Spinal cord (tissue), 9 donors: ENCODE measurements at regions not wholly inside any gene's neighbourhood (a gene's known extent, or its start where the extent isn't known, plus 50 kb on each side); places are given as distances from the start of the nearest gene placed in this dataset.

Experiments used
- DNase-seq, 6 donors: peaks; one replicate each; pipeline versions ENCODE4 v3.0.0 to v3.0.0-alpha.2; 2013 to 2015; ENCODE audit warnings: low spot score in 6 of 6, low read depth in 4 of 6
- H3K27ac ChIP-seq: one replicate; pipeline ENCODE4 v1.5.1; 2013; ENCODE audit warnings: low read depth, low read length, control low read depth
- H3K27me3 ChIP-seq: one replicate; pipeline ENCODE4 v1.6.1; 2013; ENCODE audit warnings: low read length; ENCODE audit not compliant: control insufficient read depth, insufficient read depth
- H3K36me3 ChIP-seq: one replicate; pipeline ENCODE4 v1.6.1; 2013; ENCODE audit warnings: low read length; ENCODE audit not compliant: control insufficient read depth, insufficient read depth
- H3K4me1 ChIP-seq: one replicate; pipeline ENCODE4 v1.6.1; 2013; ENCODE audit warnings: low read length; ENCODE audit not compliant: control insufficient read depth, insufficient read depth
- H3K4me3 ChIP-seq: one replicate; pipeline ENCODE4 v1.5.1; 2013; ENCODE audit warnings: low read depth, low read length, control low read depth
- H3K9me3 ChIP-seq: one replicate; pipeline ENCODE4 v1.6.1; 2013; ENCODE audit warnings: low read length; ENCODE audit not compliant: control insufficient read depth, insufficient read depth
- WGBS: methylation state at CpG from one replicate; pipeline ENCODE4 v1.1.5; 2013; ENCODE audit warnings: missing lambda C conversion rate; ENCODE audit not compliant: insufficient coverage; 5-methylcytosine and 5-hydroxymethylcytosine counted together
- donor health status: healthy.

DNA sequence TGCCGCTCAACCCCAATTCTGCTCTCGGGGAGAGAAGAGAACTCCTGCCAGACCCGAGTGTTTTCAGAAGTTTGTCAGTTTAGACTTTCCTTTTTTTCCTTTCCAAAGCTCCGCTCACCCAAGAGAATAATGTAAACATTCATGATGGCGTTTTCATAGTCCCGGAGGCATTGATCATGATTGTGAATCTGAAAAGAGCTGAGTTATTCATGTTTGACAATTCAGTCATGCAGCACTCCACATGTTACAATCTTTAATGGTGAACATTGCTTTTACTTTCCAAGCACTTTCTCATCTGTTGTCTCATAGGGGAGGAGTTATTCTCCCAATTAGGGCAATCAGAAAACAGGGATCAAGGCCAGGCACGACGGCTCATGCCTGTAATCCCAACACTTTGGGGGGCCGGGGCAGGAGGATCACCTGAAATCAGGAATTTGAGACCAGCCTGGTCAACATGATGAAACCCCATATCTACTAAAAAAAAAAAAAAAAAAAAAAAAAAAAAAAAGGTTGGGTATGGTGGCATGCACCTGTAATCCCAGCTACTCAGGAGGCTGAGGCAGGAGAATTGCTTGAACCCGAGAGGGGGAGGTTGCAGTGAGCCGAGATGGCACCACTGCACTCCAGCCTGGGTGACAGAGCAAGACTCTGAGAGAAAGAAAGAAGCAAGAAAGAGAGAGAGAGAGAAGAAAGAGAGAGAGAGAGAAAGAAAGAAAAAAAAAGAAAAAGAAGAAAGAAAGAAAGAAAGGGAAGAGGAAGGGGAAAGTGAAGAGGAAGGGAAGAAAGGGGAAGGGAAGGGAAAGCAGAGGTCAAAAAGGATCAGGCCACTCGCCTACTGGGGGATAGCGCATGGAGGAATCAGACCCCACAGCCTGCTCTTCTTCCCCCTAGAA, 70.0 kb upstream of the TNRC6C start:
- no peak for DNase-seq
- H3K4me1 ChIP-seq, result peaks cover 48% of the 10 kb centered on the region
- peaks cover 8% of the 10 kb centered on the region for H3K27me3 ChIP-seq
- peak overlapping the region; percentile 74 for H3K27ac ChIP-seq
- no peaks in the 10 kb centered on the region for H3K9me3 ChIP-seq
- WGBS, result 48% methylated on average over 6 of the region's 13 CpGs
- H3K4me3 ChIP-seq, result peak overlapping the region; percentile 65
- H3K36me3 ChIP-seq, result no peaks in the 10 kb centered on the region

DNA sequence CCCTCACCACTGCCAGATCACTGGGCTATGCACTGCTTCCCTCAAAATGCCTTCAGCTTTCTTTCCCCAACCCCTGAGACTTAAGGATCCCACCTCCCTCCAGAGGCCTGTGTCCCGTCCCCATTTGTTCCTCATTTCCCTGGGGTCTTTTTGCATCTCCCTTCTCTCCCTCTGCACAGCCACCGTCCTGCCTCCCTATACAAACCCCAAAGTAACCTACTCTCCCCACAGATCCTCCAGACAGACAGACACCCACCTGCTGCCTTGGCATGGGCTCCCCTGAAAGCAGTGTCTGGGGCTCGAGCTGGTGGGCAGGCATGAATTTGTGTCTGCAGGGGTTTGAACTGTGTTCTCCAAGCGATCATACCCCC, 69.4 kb upstream of the TNRC6C start:
- WGBS, result 87% methylated on average over 4 of the region's 4 CpGs
- H3K4me3 ChIP-seq, result no peak overlapping the region
- no peaks in the 10 kb centered on the region for H3K9me3 ChIP-seq
- peaks cover 43% of the 10 kb centered on the region for H3K4me1 ChIP-seq
- no peak overlapping the region for H3K27ac ChIP-seq
- H3K27me3 ChIP-seq, result peaks cover 8% of the 10 kb centered on the region
- no peak for DNase-seq
- no peaks in the 10 kb centered on the region for H3K36me3 ChIP-seq

DNA sequence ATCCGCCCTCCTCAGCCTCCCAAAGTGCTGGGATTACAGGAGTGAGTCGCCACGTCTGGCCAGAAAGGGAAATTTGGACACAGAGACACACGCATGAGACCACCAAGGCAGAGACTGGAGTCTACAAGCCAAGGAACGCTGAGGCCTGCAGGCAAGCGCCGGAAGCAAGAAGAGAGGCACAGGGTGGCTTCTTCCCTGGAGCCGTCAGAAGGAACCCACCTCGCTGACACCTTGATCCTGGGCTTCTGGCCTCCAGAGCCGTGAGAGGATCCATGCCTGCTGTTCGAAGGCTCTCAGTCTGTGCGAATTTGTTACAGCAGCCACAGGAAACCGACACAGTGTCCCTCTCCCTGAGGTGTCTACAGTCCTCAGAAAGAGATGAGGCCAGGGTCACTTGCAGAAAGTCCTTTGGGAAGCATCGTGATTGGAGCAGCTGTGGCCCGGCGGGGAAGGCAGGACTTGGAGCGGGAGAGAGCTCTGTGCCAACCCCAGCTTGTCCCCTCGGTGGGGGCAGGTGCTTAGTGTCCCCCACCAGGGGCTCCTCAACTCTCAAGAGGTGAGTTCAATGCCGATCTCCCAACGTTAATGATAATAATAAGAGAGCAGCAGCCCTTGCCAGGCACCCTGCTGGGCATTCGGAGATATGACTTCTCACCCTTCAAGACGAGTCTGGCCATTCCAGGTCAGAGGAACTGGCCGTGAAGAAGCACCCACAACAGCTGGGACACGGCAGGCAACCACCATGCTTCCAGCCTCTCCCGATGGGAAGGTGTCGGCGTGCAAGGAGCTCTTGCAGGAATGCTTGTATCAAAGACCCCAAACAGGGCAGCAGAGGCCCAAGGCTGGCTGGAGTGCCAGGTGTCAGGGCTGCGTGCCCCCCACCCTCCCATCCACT, 68.4 kb upstream of the TNRC6C start:
- Histone ChIP-seq H3K4me3 (no peak overlapping the region), H3K27ac (no peak overlapping the region), H3K36me3 (no peaks in the 10 kb centered on the region), H3K27me3 (peaks cover 8% of the 10 kb centered on the region), H3K4me1 (peaks cover 34% of the 10 kb centered on the region), H3K9me3 (no peaks in the 10 kb centered on the region)
- 82% methylated on average over 25 of the region's 28 CpGs for WGBS
- DNase-seq, result no peak

DNA sequence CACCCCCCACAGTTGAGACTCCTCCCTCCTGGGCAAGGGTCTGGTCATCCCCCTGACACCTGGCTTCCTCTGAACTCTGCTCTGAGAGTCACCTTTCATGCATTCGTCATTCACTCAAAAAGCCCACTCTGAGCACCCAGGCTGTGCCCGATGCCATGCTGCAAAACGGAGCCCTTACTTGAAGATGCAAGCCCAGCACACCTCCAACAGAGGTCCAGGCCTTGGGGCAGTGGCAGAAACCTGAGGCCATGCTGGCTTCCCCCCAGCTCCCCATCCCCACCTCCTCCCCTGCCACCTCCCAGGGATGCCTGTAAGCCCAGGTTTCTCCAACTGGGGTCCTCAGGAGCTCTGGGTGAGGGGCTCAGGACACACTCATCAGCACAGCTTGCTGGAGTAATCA, 67.7 kb upstream of the TNRC6C start:
- peaks cover 34% of the 10 kb centered on the region for H3K4me1 ChIP-seq
- peaks cover 8% of the 10 kb centered on the region for H3K27me3 ChIP-seq
- no peak overlapping the region for H3K4me3 ChIP-seq
- WGBS, result 89% methylated on average over 3 of the region's 3 CpGs
- no peaks in the 10 kb centered on the region for H3K9me3 ChIP-seq
- no peak overlapping the region for H3K27ac ChIP-seq
- H3K36me3 ChIP-seq, result no peaks in the 10 kb centered on the region
- no peak for DNase-seq

DNA sequence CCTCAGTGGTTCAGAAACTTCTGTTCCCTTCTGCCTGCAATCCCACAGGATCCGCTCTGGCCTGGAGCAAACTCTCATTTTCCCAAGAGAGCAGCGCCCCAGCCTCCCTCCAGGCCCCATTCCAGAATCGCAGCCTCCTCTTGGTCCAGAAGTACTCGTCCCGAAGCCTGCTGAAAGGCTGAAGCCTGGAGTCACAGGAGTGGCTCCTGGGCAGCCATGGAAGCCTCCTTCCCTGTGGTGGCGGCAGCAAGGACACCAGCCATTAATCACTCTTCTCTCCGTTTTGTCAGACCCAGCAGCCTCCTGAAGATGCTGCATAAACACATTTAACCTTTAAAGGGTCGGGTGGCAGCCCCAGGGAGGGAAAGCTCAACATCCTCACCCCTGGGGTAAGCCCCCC, 66.9 kb upstream of the TNRC6C start:
- no peak for DNase-seq
- Histone ChIP-seq H3K36me3 (no peaks in the 10 kb centered on the region), H3K9me3 (no peaks in the 10 kb centered on the region), H3K27ac (no peak overlapping the region), H3K4me1 (peaks cover 34% of the 10 kb centered on the region), H3K27me3 (peaks cover 5% of the 10 kb centered on the region), H3K4me3 (no peak overlapping the region)
- WGBS, result 77% methylated on average over 6 of the region's 8 CpGs

DNA sequence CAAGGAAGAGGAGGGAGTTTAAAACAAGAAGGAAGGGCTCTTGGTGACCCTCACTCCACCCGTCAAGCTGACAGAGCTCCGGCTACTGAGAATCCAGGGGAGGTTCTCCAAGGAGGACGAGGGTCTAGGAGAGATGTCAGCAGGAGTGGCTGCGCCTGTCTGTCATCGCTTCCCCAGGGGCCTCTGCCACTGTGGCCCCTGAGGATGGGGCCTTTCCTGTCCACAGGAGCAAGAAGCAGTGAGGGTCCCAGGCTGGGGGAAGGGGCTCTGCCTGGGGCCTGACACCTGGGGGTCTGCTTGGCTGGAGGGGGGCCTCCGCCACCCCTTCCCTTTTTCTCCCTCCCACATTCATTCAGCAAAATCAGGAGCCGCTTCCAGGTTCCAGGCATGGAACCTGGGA, 66.5 kb upstream of the TNRC6C start:
- H3K4me3 ChIP-seq, result no peak overlapping the region
- H3K9me3 ChIP-seq, result no peaks in the 10 kb centered on the region
- no peak overlapping the region for H3K27ac ChIP-seq
- WGBS, result 82% methylated on average over 5 of the region's 7 CpGs
- DNase-seq, result no peak
- H3K36me3 ChIP-seq, result no peaks in the 10 kb centered on the region
- H3K4me1 ChIP-seq, result peaks cover 31% of the 10 kb centered on the region
- H3K27me3 ChIP-seq, result peaks cover 3% of the 10 kb centered on the region

DNA sequence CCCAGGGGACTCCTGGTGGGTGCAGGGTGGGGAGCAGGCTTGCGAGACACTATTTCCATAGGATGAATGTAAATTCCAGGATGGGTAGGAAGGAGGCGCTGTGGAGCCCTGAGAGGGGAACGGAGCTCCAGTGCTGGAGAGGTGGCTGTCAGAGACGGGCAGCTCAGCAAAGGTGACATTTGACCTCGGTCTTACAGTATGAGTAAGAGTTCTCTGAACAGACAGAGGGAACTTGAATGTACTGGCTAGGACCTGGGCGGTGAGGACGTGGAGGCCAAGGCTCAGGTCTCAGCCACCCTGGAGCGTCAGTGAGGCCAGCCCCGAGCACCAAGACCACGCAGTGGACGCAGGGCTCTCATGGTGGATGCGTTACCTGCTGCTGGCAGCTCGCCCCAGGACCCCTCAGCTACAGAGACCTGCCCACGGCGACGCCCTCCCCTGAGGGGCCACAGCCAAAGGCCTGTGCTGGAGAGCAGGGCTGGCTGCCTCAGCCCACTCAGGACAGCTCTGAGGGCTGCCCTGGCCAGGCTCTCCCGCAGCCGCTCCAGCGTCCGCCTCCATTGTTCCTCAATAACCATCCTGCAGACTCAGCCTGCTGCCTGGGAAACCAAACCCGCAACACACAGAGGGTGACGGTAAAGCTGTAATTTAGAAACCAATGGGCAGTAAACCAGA, 65.9 kb upstream of the TNRC6C start:
- DNase-seq, result peak in 1 of 6 donors; percentile 79

DNA sequence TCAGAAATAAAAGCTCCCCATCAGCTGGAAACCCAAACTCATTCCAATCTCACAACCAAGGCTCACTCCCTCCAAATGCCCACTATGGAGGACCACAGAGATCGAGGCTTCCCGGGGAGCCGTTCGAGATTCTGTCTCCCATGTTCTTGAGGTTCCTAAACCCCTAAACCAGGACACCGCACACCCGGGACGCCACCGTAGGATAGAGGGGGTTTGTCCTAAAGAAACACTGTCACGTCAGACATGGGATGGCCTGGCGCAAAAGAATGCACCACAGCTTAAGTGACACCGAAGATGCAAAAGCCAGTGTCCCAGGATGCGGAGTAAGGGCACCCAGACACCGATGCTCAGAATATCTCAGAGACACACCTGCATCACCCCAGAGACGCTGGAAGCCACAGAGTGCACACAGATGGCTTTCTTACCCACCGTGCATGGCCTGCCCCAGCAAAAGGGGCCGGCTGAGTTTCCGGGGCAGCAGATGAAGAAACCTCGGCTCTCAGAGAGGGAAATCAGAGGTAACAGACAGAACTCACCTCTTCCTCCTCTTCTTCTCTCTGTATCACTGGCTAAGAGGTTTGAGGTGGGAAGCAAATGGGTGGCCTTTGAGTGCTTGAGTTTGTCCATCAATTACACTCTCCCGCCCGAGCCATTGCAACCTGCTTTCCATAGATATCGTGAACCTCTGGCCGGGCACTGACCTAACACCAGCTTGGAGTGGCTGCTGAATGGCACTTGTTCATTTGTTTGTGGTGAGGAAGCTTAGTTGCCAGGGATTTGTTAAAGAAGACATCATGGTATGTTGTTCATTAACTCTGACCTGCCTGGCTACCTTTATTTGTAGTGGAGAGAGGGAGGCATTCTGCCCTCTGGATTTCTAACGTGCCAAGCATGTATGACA, 65.1 kb upstream of the TNRC6C start:
- H3K9me3 ChIP-seq, result no peaks in the 10 kb centered on the region
- WGBS, result 81% methylated on average over 8 of the region's 23 CpGs
- no peaks in the 10 kb centered on the region for H3K36me3 ChIP-seq
- no peak overlapping the region for H3K27ac ChIP-seq
- no peak overlapping the region for H3K4me3 ChIP-seq
- no peak for DNase-seq
- H3K27me3 ChIP-seq, result no peaks in the 10 kb centered on the region
- peaks cover 22% of the 10 kb centered on the region for H3K4me1 ChIP-seq

More for the DNA sequence above, 65.9 kb upstream of the TNRC6C start:
- H3K4me3 ChIP-seq, result no peak overlapping the region
- 58% methylated on average over 22 of the region's 22 CpGs for WGBS
- no peaks in the 10 kb centered on the region for H3K36me3 ChIP-seq
- no peaks in the 10 kb centered on the region for H3K9me3 ChIP-seq
- H3K27ac ChIP-seq, result no peak overlapping the region
- H3K4me1 ChIP-seq, result peaks cover 25% of the 10 kb centered on the region
- H3K27me3 ChIP-seq, result no peaks in the 10 kb centered on the region
